Activated naive CD8-positive, alpha-beta T cell treated with anti-CD3 and anti-CD28 coated beads, Interleukin-2, amount 50 U/mL, for 24 hours (primary cell): ENCODE measurements at regions not wholly inside any gene's neighbourhood (a gene's known extent, or its start where the extent isn't known, plus 50 kb on each side); places are given as distances from the start of the nearest gene placed in this dataset.

Experiments
- ATAC-seq: fragments of 150-1000 bp; cut with Tn5 transposase; one replicate; pipeline ENCODE4 v1.10.0; 2021
- DNase-seq: peaks from one replicate; pipeline ENCODE4 v3.0.0; 2021
- H3K27ac Mint-ChIP-seq: one replicate; pipeline ENCODE4 v1.8.0; 2021; ENCODE audit warnings: mild to moderate bottlenecking, mixed read lengths
- H3K27me3 Mint-ChIP-seq: one replicate; pipeline ENCODE4 v1.8.0; 2021; ENCODE audit warnings: mixed read lengths
- H3K36me3 Mint-ChIP-seq: one replicate; pipeline ENCODE4 v1.8.0; 2021; ENCODE audit warnings: low read depth, mixed read lengths
- H3K4me1 Mint-ChIP-seq: one replicate; pipeline ENCODE4 v1.8.0; 2021; ENCODE audit warnings: mixed read lengths
- H3K4me3 Mint-ChIP-seq: one replicate; pipeline ENCODE4 v1.8.0; 2021; ENCODE audit warnings: mild to moderate bottlenecking, moderate library complexity, mixed read lengths
- H3K9me3 Mint-ChIP-seq: one replicate; pipeline ENCODE4 v1.8.0; 2021; ENCODE audit warnings: mixed read lengths

- Mint-ChIP-seq H3K9me3 (no peaks in the 10 kb centered on the region), H3K4me3 (no peak overlapping the region), H3K27me3 (no peaks in the 10 kb centered on the region), H3K27ac (no peak overlapping the region), H3K36me3 (no peaks in the 10 kb centered on the region), H3K4me1 (no peaks in the 10 kb centered on the region)
- ATAC-seq = no peak
- DNase-seq = no peak
Observed at GRCh38 chr19:31625575-31625974, 276.3 kb upstream of the TSHZ3 start.

- Mint-ChIP-seq H3K36me3 (no peaks in the 10 kb centered on the region), H3K4me3 (no peak overlapping the region), H3K9me3 (no peaks in the 10 kb centered on the region), H3K4me1 (no peaks in the 10 kb centered on the region), H3K27me3 (no peaks in the 10 kb centered on the region), H3K27ac (no peak overlapping the region)
- no peak for ATAC-seq
- no peak for DNase-seq
Observed at GRCh38 chr19:31626941-31627340, 277.7 kb upstream of the TSHZ3 start.

- Mint-ChIP-seq H3K4me1 (no peaks in the 10 kb centered on the region), H3K36me3 (no peaks in the 10 kb centered on the region), H3K27ac (no peak overlapping the region), H3K4me3 (no peak overlapping the region), H3K9me3 (no peaks in the 10 kb centered on the region), H3K27me3 (no peaks in the 10 kb centered on the region)
- ATAC-seq (no peak), DNase-seq (no peak)
Observed at GRCh38 chr19:31627620-31628365, 278.6 kb upstream of the TSHZ3 start.

- ATAC-seq (no peak), DNase-seq (no peak)
- Mint-ChIP-seq H3K27ac (no peak overlapping the region), H3K36me3 (no peaks in the 10 kb centered on the region), H3K4me1 (no peaks in the 10 kb centered on the region), H3K9me3 (no peaks in the 10 kb centered on the region), H3K27me3 (no peaks in the 10 kb centered on the region), H3K4me3 (no peak overlapping the region)
Observed at GRCh38 chr19:31629579-31630363, 280.5 kb upstream of the TSHZ3 start.

GRCh38 chr19:31633014-31633413, 283.8 kb upstream of the TSHZ3 start:
- ATAC-seq (no peak), DNase-seq (no peak)
- H3K27me3 Mint-ChIP-seq = no peaks in the 10 kb centered on the region
- no peaks in the 10 kb centered on the region for H3K9me3 Mint-ChIP-seq
- no peaks in the 10 kb centered on the region for H3K4me1 Mint-ChIP-seq
- H3K36me3 Mint-ChIP-seq = no peaks in the 10 kb centered on the region
- H3K27ac Mint-ChIP-seq = no peak overlapping the region
- no peak overlapping the region for H3K4me3 Mint-ChIP-seq

GRCh38 chr19:31639306-31639705, 290.1 kb upstream of the TSHZ3 start:
- no peaks in the 10 kb centered on the region for H3K9me3 Mint-ChIP-seq
- H3K36me3 Mint-ChIP-seq = no peaks in the 10 kb centered on the region
- H3K27me3 Mint-ChIP-seq = peaks cover 2% of the 10 kb centered on the region
- DNase-seq = no peak
- no peaks in the 10 kb centered on the region for H3K4me1 Mint-ChIP-seq
- no peak for ATAC-seq
- H3K27ac Mint-ChIP-seq = no peak overlapping the region
- H3K4me3 Mint-ChIP-seq = no peak overlapping the region

- Mint-ChIP-seq H3K27me3 (peaks cover 2% of the 10 kb centered on the region), H3K4me1 (no peaks in the 10 kb centered on the region), H3K9me3 (peaks cover 9% of the 10 kb centered on the region), H3K27ac (no peak overlapping the region), H3K36me3 (no peaks in the 10 kb centered on the region), H3K4me3 (no peak overlapping the region)
- ATAC-seq (no peak), DNase-seq (no peak)
Observed at GRCh38 chr19:31641591-31641990, 292.4 kb upstream of the TSHZ3 start.

GRCh38 chr19:31648347-31648746, 299.1 kb upstream of the TSHZ3 start:
- Mint-ChIP-seq H3K4me3 (no peak overlapping the region), H3K27me3 (peaks cover 2% of the 10 kb centered on the region), H3K36me3 (no peaks in the 10 kb centered on the region), H3K4me1 (no peaks in the 10 kb centered on the region), H3K9me3 (peaks cover 9% of the 10 kb centered on the region), H3K27ac (no peak overlapping the region)
- ATAC-seq (no peak), DNase-seq (no peak)

GRCh38 chr19:31656507-31656906, 307.3 kb upstream of the TSHZ3 start:
- no peak overlapping the region for H3K4me3 Mint-ChIP-seq

GRCh38 chr19:31658993-31659896, 310.0 kb upstream of the TSHZ3 start:
- Mint-ChIP-seq H3K4me1 (no peaks in the 10 kb centered on the region), H3K27me3 (no peaks in the 10 kb centered on the region), H3K27ac (no peak overlapping the region), H3K9me3 (peaks cover 16% of the 10 kb centered on the region), H3K4me3 (no peak overlapping the region), H3K36me3 (no peaks in the 10 kb centered on the region)
- DNase-seq (no peak), ATAC-seq (no peak)

More at GRCh38 chr19:31656507-31656906, 307.3 kb upstream of the TSHZ3 start:
- Mint-ChIP-seq H3K9me3 (peaks cover 12% of the 10 kb centered on the region), H3K27me3 (no peaks in the 10 kb centered on the region), H3K36me3 (no peaks in the 10 kb centered on the region), H3K4me1 (no peaks in the 10 kb centered on the region), H3K27ac (no peak overlapping the region)
- ATAC-seq (no peak), DNase-seq (no peak)

- no peak overlapping the region for H3K27ac Mint-ChIP-seq
- no peaks in the 10 kb centered on the region for H3K36me3 Mint-ChIP-seq
- H3K27me3 Mint-ChIP-seq = no peaks in the 10 kb centered on the region
- no peaks in the 10 kb centered on the region for H3K4me1 Mint-ChIP-seq
- no peak for DNase-seq
- ATAC-seq = no peak
- H3K9me3 Mint-ChIP-seq = peaks cover 14% of the 10 kb centered on the region
- H3K4me3 Mint-ChIP-seq = no peak overlapping the region
Observed at GRCh38 chr19:31659897-31660210, 310.6 kb upstream of the TSHZ3 start.

- ATAC-seq (no peak), DNase-seq (no peak)
- Mint-ChIP-seq H3K9me3 (peaks cover 11% of the 10 kb centered on the region), H3K36me3 (no peaks in the 10 kb centered on the region), H3K27me3 (no peaks in the 10 kb centered on the region), H3K27ac (no peak overlapping the region), H3K4me1 (no peaks in the 10 kb centered on the region), H3K4me3 (no peak overlapping the region)
Observed at GRCh38 chr19:31664096-31664495, 314.9 kb upstream of the TSHZ3 start.

GRCh38 chr19:31664997-31665396, 315.8 kb upstream of the TSHZ3 start:
- Mint-ChIP-seq H3K4me1 (no peaks in the 10 kb centered on the region), H3K27me3 (no peaks in the 10 kb centered on the region), H3K27ac (no peak overlapping the region), H3K9me3 (peaks cover 11% of the 10 kb centered on the region), H3K36me3 (no peaks in the 10 kb centered on the region), H3K4me3 (no peak overlapping the region)
- DNase-seq (no peak), ATAC-seq (no peak)

GRCh38 chr19:31666126-31666525, 316.9 kb upstream of the TSHZ3 start:
- Mint-ChIP-seq H3K27ac (no peak overlapping the region), H3K9me3 (peaks cover 7% of the 10 kb centered on the region), H3K36me3 (no peaks in the 10 kb centered on the region), H3K4me1 (no peaks in the 10 kb centered on the region), H3K27me3 (no peaks in the 10 kb centered on the region), H3K4me3 (no peak overlapping the region)
- no peak for DNase-seq
- no peak for ATAC-seq

- H3K27ac Mint-ChIP-seq = no peak overlapping the region
- H3K27me3 Mint-ChIP-seq = no peaks in the 10 kb centered on the region
- no peaks in the 10 kb centered on the region for H3K9me3 Mint-ChIP-seq
- no peaks in the 10 kb centered on the region for H3K36me3 Mint-ChIP-seq
- H3K4me1 Mint-ChIP-seq = no peaks in the 10 kb centered on the region
- ATAC-seq (no peak), DNase-seq (no peak)
- no peak overlapping the region for H3K4me3 Mint-ChIP-seq
Observed at GRCh38 chr19:31667106-31667505, 317.9 kb upstream of the TSHZ3 start.
